WTC11 (cell line): ENCODE measurements at regions not wholly inside any gene's neighbourhood (a gene's known extent, or its start where the extent isn't known, plus 50 kb on each side); places are given as distances from the start of the nearest gene placed in this dataset.

Experiments used
- ATAC-seq: fragments of 200-7000 bp; cut with Tn5 transposase; 2 replicates; pipeline ENCODE4 v1.10.0; 2021; ENCODE audit warnings: mild to moderate bottlenecking, moderate library complexity
- CTCF ChIA-PET: fragments of 300-600 bp; sonication (Branson Sonifier 250); formaldehyde crosslinking; loops from one replicate; lab custom pipeline; 2021; ENCODE audit warnings: antibody characterized with exemption; lab: Charles Lee
- POLR2A ChIA-PET: fragments of 350-600 bp; sonication (Branson Sonifier 250); formaldehyde crosslinking; loops from one replicate; lab custom pipeline; 2021; ENCODE audit warnings: antibody characterized with exemption; lab: Charles Lee
- DNase-seq: peaks from one replicate; pipeline ENCODE4 v3.0.0; 2021; ENCODE audit warnings: low spot score
- H3K27ac Mint-ChIP-seq: 2 replicates; pipeline ENCODE4 v1.8.0; 2021; ENCODE audit warnings: mixed read lengths
- H3K27me3 Mint-ChIP-seq: 2 replicates; pipeline ENCODE4 v1.8.0; 2021; ENCODE audit warnings: low read depth, mild to moderate bottlenecking, moderate library complexity, mixed read lengths
- H3K36me3 Mint-ChIP-seq: 2 replicates; pipeline ENCODE4 v1.8.0; 2021; ENCODE audit warnings: mixed read lengths
- H3K4me1 Mint-ChIP-seq: 2 replicates; pipeline ENCODE4 v1.8.0; 2022; ENCODE audit warnings: mixed read lengths
- H3K4me3 Mint-ChIP-seq: 2 replicates; pipeline ENCODE4 v1.8.0; 2021; ENCODE audit warnings: mild to moderate bottlenecking, moderate library complexity, mixed read lengths
- H3K9me3 Mint-ChIP-seq: 2 replicates; pipeline ENCODE4 v1.8.0; 2021; ENCODE audit warnings: mixed read lengths
- ATF1 ChIP-seq: sonication (generic); formaldehyde crosslinking; IDR thresholded peaks from 2 replicates; pipeline ENCODE4 v1.8.1; 2023; ENCODE audit warnings: mild to moderate bottlenecking, moderate library complexity, missing genetic modification reagents
- GTF2I ChIP-seq: fragments of 250-450 bp; sonication (Bioruptor Pico); conservative IDR thresholded peaks from 2 replicates; pipeline ENCODE4 v1.4.0; 2021; ENCODE audit warnings: mild to moderate bottlenecking
- TEAD1 ChIP-seq: sonication (generic); formaldehyde crosslinking; IDR thresholded peaks from 2 replicates; pipeline ENCODE4 v1.8.0; 2022; ENCODE audit warnings: mild to moderate bottlenecking, missing genetic modification reagents
- ZBTB21 ChIP-seq: sonication (generic); formaldehyde crosslinking; IDR thresholded peaks from 2 replicates; pipeline ENCODE4 v1.8.1; 2023; ENCODE audit warnings: mild to moderate bottlenecking, missing genetic modification reagents, borderline replicate concordance
- ZNF138 ChIP-seq: sonication (generic); formaldehyde crosslinking; conservative IDR thresholded peaks from 2 replicates; pipeline ENCODE4 v1.8.1; 2022; ENCODE audit warnings: mild to moderate bottlenecking, moderate library complexity, missing genetic modification reagents
- ZNF416 ChIP-seq: fragments of 250-450 bp; sonication (Bioruptor Pico); IDR thresholded peaks from 2 replicates; pipeline ENCODE4 v1.9.0; 2021; ENCODE audit warnings: mild to moderate bottlenecking, inconsistent platforms
- TF ChIP-seq, protein P1 (sequence below): sonication (generic); formaldehyde crosslinking; IDR thresholded peaks from 2 replicates; pipeline ENCODE4 v1.8.1; 2023; ENCODE audit warnings: mild to moderate bottlenecking, missing genetic modification reagents
- TF ChIP-seq, protein P2 (sequence below): sonication (generic); formaldehyde crosslinking; IDR thresholded peaks from 2 replicates; pipeline ENCODE4 v1.8.0; 2022; ENCODE audit warnings: mild to moderate bottlenecking, missing genetic modification reagents
- TF ChIP-seq, protein P3 (sequence below): sonication (generic); formaldehyde crosslinking; IDR thresholded peaks from 2 replicates; pipeline ENCODE4 v1.8.0; 2023; ENCODE audit warnings: missing genetic modification reagents
- TF ChIP-seq, protein P4 (sequence below): fragments of 250-450 bp; sonication (Bioruptor Pico); IDR thresholded peaks from 2 replicates; pipeline ENCODE4 v2.1.2; 2022; ENCODE audit warnings: mild to moderate bottlenecking, moderate library complexity
- TF ChIP-seq, protein P5 (sequence below): sonication (generic); formaldehyde crosslinking; IDR thresholded peaks from 2 replicates; pipeline ENCODE4 v1.8.0; 2022; ENCODE audit warnings: mild to moderate bottlenecking, missing genetic modification reagents
- TF ChIP-seq, protein P6 (sequence below): sonication (generic); formaldehyde crosslinking; IDR thresholded peaks from 2 replicates; pipeline ENCODE4 v1.8.0; 2022; ENCODE audit warnings: missing genetic modification reagents
- TF ChIP-seq, protein P7 (sequence below): sonication (generic); formaldehyde crosslinking; IDR thresholded peaks from 2 replicates; pipeline ENCODE4 v1.8.1; 2022; ENCODE audit warnings: missing genetic modification reagents, borderline replicate concordance
- TF ChIP-seq, protein P8 (sequence below): fragments of 250-450 bp; sonication (Bioruptor Pico); IDR thresholded peaks from 2 replicates; pipeline ENCODE4 v1.9.0; 2021; ENCODE audit warnings: moderate library complexity, mild to moderate bottlenecking, inconsistent platforms, borderline replicate concordance

DNA sequence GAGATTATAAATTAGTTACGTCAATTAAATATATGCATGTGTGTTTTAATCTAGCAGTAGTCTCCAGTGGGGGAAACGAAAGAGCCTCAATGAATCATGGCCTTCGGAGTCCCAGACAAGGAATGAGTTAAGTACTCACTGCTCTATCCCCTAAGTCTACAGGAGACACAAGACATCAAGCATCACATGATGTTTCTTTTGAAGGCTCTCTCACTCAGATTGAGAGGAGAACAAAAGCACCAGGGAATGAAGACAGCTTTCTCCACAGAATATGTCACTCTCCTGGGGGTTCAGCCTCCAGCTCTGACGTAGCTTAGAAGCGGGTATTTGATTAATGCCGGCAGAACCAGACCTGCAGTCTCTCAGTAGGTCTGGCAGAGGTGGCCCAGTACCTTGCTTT lies 381.4 kb downstream of the ACTL7B start (continued):
- TF ChIP-seq, protein P1, sequence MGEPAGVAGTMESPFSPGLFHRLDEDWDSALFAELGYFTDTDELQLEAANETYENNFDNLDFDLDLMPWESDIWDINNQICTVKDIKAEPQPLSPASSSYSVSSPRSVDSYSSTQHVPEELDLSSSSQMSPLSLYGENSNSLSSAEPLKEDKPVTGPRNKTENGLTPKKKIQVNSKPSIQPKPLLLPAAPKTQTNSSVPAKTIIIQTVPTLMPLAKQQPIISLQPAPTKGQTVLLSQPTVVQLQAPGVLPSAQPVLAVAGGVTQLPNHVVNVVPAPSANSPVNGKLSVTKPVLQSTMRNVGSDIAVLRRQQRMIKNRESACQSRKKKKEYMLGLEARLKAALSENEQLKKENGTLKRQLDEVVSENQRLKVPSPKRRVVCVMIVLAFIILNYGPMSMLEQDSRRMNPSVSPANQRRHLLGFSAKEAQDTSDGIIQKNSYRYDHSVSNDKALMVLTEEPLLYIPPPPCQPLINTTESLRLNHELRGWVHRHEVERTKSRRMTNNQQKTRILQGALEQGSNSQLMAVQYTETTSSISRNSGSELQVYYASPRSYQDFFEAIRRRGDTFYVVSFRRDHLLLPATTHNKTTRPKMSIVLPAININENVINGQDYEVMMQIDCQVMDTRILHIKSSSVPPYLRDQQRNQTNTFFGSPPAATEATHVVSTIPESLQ (CRISPR knock-in tag): no peak

DNA sequence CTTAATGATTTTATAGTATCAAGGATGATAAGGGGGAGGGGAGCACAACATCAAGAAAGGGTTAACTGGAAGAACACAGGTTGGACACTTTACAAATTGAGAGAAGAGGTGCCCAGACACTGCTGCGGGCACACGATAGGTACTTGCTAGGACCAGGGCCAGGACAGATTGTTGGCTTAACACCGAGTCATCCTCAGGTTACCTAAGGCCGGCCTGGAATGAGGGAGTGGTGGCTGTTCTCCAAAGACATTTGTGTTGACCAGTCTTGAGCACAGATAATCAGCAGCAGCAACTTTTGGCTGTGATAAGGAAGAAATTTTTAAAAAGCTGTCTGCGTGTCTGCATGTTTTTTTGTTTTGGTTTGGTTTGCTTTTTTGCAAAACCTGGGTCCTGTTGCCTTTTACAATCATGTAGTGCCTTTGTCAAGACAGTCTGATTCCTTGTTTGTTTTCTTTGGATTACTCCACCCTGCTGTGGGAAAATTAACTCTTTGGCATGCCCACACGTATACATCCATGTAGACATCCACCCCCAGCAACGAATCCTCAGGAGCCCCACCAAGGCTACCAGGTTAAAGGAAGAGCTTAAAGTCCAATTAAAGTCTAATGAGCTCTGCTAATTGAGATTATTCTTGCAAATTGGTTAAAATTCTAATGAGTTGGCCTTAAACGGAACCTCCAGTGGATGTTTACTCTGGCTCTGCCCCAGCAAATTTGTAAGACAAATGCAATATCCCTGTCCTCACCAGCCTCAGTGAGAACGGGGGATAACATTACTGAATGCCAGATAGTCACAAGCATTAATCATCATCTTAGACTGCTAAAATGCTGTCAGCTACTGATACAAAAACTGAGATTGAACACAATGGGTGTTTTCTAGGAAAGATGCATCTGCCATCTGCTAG lies 382.3 kb downstream of the ACTL7B start:
- no peak overlapping the region for H3K4me3 Mint-ChIP-seq
- no peaks in the 10 kb centered on the region for H3K27me3 Mint-ChIP-seq
- DNase-seq: no peak
- no peak overlapping the region for H3K27ac Mint-ChIP-seq
- H3K4me1 Mint-ChIP-seq: peaks cover 16% of the 10 kb centered on the region
- ChIA-PET CTCF (interaction anchor here (1.1 to 1.4 kb wide), 2 partner anchors 9 to 289 kb away, joined by 3 read pairs; no protein-coding TSS in a partner anchor), POLR2A (no interaction called here)
- TF ChIP-seq, protein P2, sequence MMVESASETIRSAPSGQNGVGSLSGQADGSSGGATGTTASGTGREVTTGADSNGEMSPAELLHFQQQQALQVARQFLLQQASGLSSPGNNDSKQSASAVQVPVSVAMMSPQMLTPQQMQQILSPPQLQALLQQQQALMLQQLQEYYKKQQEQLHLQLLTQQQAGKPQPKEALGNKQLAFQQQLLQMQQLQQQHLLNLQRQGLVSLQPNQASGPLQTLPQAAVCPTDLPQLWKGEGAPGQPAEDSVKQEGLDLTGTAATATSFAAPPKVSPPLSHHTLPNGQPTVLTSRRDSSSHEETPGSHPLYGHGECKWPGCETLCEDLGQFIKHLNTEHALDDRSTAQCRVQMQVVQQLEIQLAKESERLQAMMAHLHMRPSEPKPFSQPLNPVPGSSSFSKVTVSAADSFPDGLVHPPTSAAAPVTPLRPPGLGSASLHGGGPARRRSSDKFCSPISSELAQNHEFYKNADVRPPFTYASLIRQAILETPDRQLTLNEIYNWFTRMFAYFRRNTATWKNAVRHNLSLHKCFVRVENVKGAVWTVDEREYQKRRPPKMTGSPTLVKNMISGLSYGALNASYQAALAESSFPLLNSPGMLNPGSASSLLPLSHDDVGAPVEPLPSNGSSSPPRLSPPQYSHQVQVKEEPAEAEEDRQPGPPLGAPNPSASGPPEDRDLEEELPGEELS (CRISPR knock-in tag): no peak
- TF ChIP-seq, protein P3, sequence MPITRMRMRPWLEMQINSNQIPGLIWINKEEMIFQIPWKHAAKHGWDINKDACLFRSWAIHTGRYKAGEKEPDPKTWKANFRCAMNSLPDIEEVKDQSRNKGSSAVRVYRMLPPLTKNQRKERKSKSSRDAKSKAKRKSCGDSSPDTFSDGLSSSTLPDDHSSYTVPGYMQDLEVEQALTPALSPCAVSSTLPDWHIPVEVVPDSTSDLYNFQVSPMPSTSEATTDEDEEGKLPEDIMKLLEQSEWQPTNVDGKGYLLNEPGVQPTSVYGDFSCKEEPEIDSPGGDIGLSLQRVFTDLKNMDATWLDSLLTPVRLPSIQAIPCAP (CRISPR knock-in tag): no peak
- no peak for TF ChIP-seq ATF1 (CRISPR knock-in tag)
- TF ChIP-seq, protein P4, sequence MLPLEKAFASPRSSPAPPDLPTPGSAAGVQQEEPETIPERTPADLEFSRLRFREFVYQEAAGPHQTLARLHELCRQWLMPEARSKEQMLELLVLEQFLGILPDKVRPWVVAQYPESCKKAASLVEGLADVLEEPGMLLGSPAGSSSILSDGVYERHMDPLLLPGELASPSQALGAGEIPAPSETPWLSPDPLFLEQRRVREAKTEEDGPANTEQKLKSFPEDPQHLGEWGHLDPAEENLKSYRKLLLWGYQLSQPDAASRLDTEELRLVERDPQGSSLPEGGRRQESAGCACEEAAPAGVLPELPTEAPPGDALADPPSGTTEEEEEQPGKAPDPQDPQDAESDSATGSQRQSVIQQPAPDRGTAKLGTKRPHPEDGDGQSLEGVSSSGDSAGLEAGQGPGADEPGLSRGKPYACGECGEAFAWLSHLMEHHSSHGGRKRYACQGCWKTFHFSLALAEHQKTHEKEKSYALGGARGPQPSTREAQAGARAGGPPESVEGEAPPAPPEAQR (CRISPR knock-in tag): no peak
- no peak for TF ChIP-seq GTF2I (CRISPR knock-in tag)
- TF ChIP-seq, protein P5, sequence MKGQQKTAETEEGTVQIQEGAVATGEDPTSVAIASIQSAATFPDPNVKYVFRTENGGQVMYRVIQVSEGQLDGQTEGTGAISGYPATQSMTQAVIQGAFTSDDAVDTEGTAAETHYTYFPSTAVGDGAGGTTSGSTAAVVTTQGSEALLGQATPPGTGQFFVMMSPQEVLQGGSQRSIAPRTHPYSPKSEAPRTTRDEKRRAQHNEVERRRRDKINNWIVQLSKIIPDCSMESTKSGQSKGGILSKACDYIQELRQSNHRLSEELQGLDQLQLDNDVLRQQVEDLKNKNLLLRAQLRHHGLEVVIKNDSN (CRISPR knock-in tag): no peak
- no peak for TF ChIP-seq TEAD1 (CRISPR knock-in tag)
- TF ChIP-seq, protein P6, sequence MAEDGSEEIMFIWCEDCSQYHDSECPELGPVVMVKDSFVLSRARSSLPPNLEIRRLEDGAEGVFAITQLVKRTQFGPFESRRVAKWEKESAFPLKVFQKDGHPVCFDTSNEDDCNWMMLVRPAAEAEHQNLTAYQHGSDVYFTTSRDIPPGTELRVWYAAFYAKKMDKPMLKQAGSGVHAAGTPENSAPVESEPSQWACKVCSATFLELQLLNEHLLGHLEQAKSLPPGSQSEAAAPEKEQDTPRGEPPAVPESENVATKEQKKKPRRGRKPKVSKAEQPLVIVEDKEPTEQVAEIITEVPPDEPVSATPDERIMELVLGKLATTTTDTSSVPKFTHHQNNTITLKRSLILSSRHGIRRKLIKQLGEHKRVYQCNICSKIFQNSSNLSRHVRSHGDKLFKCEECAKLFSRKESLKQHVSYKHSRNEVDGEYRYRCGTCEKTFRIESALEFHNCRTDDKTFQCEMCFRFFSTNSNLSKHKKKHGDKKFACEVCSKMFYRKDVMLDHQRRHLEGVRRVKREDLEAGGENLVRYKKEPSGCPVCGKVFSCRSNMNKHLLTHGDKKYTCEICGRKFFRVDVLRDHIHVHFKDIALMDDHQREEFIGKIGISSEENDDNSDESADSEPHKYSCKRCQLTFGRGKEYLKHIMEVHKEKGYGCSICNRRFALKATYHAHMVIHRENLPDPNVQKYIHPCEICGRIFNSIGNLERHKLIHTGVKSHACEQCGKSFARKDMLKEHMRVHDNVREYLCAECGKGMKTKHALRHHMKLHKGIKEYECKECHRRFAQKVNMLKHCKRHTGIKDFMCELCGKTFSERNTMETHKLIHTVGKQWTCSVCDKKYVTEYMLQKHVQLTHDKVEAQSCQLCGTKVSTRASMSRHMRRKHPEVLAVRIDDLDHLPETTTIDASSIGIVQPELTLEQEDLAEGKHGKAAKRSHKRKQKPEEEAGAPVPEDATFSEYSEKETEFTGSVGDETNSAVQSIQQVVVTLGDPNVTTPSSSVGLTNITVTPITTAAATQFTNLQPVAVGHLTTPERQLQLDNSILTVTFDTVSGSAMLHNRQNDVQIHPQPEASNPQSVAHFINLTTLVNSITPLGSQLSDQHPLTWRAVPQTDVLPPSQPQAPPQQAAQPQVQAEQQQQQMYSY: no peak
- no peak for TF ChIP-seq ZBTB21
- no peak for TF ChIP-seq ZNF138 (CRISPR knock-in tag)
- TF ChIP-seq, protein P7, sequence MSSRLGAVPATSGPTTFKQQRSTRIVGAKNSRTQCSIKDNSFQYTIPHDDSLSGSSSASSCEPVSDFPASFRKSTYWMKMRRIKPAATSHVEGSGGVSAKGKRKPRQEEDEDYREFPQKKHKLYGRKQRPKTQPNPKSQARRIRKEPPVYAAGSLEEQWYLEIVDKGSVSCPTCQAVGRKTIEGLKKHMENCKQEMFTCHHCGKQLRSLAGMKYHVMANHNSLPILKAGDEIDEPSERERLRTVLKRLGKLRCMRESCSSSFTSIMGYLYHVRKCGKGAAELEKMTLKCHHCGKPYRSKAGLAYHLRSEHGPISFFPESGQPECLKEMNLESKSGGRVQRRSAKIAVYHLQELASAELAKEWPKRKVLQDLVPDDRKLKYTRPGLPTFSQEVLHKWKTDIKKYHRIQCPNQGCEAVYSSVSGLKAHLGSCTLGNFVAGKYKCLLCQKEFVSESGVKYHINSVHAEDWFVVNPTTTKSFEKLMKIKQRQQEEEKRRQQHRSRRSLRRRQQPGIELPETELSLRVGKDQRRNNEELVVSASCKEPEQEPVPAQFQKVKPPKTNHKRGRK: no peak
- TF ChIP-seq, protein P1 (CRISPR knock-in tag): no peak
- no peak for TF ChIP-seq ZNF416 (CRISPR knock-in tag)
- TF ChIP-seq, protein P8, sequence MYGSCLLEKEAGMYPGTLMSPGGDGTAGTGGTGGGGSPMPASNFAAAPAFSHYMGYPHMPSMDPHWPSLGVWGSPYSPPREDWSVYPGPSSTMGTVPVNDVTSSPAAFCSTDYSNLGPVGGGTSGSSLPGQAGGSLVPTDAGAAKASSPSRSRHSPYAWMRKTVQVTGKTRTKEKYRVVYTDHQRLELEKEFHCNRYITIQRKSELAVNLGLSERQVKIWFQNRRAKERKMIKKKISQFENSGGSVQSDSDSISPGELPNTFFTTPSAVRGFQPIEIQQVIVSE (CRISPR knock-in tag): no peak
- peaks cover 2% of the 10 kb centered on the region; the same call in 1 of the 2 replicates for H3K36me3 Mint-ChIP-seq
- ATAC-seq: no peak; the same call in 1 of the 2 replicates
- peaks cover 10% of the 10 kb centered on the region for H3K9me3 Mint-ChIP-seq
